ENCODE measurements at regions not wholly inside any gene's neighbourhood (a gene's known extent, or its start where the extent isn't known, plus 50 kb on each side); places are given as distances from the start of the nearest gene placed in this dataset.

DNA sequence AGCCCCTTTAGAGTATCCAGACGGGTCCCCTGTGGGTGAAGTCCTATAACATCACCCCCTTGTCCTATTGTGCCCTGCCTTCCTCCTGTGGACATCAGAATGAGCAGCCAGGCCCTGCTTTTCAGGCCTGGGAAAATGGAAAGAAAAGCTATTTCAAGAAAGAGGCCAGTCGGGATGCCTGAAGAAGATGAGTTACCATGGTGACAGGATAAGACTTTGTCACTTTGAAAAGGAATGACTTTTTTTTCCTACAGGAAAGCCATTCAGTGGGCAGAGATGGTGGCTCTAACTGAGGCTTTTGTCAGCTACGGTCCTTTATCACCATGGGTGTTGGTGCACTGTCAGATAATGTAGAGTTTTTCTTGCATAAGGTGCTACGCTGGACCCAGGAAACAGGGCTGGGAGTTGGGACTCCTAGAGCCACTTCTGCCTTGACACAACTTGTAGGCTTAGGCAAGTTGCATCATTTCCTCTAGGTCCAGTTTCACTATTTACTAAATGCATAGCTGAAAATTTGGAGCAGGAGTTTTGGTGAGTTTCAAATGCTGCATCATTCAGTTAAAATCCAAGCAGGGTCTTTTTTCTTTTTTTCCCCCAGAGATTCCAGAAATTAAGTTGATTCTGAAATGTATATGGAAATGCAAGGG, 179.0 kb upstream of the ADRA1D start:
- no peak for DNase-seq

DNA sequence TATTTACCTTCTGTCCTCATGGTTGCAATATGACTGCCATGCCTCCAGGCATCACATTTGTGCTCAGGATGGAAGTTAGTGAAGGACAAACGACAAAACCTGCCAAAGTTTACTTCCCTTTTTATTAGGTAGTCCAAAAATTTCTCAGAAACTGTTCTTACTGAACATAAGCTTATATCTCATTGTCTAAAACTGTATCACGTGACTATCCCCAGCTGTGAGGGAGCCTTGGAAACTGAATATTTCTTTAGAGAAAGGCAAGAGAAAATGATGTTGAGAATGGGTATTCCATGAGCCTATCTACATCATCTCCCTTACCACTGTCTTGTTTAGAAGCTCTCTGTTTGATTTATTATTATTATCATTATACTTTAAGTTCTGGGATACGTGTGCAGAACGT, 169.1 kb upstream of the ADRA1D start:
- DNase-seq, result no peak

DNA sequence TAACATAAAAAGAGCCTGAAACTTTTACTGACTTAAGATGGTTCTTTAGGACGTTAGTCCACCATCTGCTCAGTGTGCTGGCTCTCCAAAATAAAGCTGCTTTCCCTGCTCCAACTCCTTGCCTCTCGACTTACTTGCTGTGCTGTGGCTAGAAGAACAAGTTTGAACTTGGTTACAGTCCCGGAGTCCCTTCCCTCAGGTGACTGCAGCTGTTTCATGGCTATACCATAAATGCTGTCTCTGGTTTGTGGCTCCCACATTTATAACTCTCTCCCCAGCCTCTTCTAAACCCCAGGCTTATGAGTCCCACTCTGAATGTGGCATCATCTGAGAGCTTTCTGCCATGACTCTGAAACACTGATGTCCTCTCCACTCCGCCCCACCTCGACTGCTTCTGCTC, 166.2 kb upstream of the ADRA1D start:
- DNase-seq, result no peak

DNA sequence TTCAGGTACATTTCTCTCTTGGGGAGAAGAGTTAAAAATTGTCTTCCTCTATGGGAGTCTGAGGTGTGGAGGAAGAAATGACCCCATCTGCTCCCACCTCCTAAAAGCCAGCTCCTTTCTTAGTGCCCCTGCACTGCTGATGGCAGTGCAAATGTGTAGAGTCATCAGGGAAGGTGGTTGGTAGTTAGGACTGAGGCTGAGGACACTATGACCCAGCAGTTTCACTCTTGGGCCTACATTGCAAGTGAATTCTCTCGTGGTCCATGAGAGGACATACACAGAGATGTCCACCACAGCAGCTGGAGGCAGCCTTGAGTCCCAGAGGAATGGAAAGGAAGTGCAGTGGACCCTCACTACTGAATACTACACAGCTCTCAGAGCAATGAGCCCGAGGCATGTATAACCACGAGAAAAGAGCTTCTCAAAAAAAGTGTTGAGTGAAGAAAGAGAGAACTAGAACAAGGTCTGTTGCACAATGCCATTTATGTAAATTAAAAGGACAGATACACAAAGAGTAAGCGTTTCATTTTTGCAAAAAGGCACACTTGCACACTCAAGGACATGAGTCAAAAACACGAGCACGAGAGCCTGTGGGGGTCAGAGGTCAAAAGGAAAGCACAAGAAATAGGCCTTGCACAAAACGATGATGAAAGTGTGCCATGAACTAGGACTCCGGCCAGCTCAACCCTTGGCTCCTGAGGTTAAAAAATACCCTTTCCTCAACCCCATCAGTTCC, 164.4 kb upstream of the ADRA1D start:
- no peak for DNase-seq

DNA sequence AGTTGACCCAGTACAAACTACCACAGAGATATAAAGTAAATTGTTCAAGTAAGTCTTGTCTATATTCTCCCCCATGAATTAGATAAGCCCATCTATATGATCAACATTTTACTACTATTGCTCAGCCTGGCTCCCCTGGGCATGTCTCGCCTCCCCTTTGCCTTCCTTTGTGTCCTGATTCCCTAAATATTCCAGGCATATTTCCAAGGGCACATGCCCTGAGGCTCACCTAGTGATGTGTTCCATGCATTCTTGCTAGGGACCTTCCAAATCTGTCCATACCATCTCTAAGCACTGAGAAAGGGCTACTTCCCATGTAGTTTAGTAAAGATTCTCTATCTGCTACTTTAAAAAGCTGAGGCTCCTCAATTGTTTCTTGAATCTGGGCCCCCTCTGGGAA, 163.1 kb upstream of the ADRA1D start:
- no peak for DNase-seq

DNA sequence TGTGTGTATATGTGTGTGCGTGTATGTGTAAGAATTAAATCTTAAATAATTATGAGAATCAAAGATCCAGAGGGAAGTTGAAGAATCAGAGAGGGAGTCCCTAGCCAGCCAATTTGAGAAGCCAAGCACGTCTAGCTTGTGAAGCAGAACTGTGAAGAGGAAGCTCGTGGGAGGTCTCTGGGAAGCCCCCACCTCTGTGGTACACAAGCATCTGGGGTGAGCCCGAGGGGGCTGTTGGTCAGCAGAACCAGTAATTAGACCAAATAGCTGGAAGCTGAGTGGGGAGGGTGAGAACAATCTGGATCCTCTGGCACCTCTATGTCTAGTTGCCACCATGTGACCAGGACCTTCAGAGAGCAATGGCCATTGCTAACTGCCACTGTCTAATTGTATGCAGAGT, 162.7 kb upstream of the ADRA1D start:
- no peak for DNase-seq

DNA sequence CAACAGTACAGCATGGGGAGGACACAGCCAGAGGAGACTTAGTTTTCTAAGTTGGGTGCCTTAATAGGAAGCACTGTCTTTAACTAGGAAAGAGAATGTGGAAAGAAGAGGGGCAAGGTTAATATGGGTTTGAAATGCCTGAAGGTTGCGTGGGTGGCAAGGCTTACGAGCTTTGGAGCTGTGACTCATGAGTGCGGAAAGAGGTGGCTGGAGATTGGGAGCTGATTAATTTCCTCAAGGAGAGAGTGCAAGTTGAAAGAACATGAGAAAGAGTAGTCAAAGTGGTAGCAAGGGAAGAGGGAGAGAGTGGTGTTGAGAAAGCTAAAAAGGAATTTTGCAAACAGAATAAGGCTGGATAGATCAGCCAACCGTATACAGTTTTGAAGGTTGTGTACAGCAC, 157.5 kb upstream of the ADRA1D start:
- no peak for DNase-seq

DNA sequence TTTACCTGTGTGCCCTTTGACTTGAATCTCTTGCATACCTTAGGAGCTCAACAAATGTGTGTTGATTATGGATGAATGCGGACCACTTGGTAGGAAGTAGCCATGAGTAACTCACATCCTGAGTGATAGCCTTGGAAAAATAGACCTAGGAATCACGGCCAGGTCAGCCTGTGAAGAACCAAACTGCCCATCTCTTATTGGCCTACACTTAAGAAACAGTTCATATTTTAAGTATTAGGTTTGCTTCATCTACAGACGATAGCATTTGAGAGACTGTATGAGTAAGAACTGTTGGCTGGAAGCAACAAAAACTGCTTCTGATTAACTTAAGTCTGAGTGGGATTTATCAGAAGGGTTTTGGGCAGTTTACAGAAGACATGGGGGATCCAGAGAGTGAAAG, 152.5 kb upstream of the ADRA1D start:
- no peak for DNase-seq

DNA sequence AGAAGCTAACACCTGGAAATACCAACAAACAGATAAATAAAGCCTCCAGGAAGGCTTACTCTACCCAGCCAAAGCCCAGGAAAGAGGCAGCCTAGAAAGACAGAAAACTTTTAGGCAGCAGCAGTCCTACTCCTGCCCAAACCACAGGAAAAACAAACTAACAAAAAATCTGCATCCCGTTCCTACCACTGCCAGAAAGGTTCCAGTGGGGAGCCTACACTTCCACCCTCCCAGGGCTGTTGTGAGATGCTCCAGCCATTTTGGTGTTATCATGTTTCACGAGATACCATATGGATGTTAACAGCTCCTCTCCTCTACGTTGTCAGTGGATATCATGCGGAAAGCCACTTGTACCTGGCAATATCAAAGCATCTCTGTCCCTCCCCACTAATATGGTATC, 135.9 kb upstream of the ADRA1D start:
- DNase-seq, result no peak

DNA sequence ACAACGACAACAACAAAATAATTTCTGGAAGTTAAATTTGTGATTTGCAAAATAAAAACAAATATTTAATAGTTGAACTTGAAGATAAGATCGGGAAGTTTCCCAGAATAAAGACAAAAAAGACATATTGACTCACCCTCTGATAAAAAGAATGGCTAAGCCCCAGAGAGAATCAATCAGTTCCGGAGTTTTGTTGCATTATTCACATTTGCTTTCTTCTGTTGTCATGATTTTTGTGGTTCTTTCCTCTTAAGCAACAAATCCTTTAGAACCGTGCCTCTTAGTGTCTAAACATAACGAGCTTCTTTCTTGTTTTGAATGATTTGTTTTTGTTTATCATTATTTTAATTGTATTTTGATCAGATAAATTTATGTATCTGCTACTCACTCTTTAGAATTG, 134.9 kb upstream of the ADRA1D start:
- no peak for DNase-seq

DNA sequence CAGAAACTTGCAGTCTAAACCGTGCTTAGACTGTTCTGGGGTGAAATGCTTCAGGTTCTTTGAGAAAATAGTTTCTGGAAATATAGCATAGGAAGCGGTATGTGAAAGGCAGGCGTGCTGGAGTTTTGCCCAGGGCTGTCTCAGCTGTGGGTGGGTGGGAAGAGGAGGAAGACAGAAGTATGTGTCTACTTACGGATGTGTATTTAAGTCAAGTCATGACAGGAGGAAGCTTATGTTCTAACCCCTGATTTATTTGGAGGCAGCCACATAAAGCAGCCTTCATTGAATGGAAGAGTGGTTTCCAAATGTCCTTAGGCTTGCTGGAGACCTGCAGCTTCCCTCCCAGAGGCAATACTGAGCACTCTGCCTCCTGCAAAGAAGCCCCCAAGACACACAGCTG, 126.8 kb upstream of the ADRA1D start:
- DNase-seq, result no peak

DNA sequence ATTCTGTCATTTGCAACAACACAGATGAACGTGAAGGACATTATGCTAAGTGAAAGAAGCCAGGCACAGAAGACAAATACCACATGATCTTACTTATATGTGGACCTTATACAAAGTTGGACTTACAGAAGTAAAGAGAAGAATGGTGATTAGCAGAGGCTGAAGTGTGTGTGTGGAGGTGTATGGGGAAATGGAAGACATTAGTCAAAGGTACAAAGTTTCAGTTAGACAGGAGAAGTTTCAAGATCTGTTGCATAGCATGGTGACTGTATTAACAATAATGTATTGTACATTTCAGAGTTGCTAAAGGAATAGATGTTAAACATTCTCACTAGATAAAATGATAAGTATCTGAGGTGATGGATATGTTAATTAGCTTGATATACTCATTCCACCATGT, 124.4 kb upstream of the ADRA1D start:
- DNase-seq, result no peak

DNA sequence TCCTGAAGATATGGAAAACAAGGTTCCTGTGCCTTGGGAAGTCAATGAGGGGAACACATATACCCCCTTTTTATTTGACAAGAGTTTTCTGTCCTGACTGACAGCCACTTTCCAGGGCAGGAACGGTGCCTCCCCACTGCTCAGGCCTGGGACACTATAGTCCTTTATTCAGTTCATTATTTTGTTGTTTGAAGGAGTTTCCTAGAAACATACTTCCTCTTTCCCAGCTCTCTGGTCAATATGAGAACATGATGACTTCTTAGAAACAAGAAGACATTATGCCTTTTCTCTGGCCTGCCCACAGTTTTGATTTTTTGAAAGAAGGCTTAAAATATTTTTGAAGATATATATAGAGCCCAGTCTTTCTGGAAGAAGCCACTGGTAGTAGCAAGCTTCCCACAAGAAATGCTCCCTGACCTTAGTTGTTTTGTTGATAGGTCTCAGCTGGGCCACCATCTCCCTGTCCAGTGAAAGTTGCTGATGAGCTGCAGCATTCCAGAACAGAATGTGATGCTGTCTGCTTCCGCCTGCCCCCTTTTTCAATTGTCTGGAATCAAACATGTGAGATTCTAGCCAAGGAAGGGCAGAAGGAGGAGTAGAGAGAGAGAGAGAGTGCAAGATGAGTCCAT, 122.7 kb upstream of the ADRA1D start:
- DNase-seq, result no peak

DNA sequence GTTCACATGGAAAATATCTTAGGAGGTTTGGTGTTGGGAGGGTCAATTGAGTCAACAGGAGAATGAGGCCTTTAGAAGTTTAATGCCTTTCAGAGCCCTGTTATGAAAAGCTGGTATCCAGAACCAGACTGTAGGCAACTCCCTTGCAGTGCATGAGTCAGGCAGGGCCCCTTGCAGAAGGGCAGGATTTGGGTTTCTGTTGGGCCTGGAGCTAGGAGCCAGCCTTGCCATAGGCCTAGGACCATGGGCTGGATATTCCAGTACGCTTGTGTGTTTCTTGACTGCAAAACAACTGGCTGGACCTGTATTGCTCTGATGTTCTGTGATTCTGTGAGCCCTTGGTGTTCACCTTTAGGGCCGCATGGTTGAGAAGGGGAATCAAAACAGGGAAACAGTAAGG, 121.8 kb upstream of the ADRA1D start:
- DNase-seq, result no peak

DNA sequence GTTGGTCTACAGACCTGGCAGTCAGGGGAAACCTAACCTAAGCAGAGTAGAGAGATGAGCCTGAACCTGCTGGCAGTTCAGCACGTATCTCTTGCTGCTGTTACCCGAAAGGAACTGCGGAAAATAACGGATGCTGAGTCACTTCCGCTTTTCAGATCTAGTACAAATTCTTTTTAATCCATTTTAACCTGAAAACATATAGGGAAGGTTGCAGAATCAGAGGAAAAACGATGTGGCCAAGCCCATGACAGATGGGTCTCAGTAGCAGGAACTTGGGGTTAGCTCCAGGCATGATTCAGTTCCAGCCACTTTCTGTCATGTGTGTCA, 120.7 kb upstream of the ADRA1D start:
- DNase-seq, result no peak

DNA sequence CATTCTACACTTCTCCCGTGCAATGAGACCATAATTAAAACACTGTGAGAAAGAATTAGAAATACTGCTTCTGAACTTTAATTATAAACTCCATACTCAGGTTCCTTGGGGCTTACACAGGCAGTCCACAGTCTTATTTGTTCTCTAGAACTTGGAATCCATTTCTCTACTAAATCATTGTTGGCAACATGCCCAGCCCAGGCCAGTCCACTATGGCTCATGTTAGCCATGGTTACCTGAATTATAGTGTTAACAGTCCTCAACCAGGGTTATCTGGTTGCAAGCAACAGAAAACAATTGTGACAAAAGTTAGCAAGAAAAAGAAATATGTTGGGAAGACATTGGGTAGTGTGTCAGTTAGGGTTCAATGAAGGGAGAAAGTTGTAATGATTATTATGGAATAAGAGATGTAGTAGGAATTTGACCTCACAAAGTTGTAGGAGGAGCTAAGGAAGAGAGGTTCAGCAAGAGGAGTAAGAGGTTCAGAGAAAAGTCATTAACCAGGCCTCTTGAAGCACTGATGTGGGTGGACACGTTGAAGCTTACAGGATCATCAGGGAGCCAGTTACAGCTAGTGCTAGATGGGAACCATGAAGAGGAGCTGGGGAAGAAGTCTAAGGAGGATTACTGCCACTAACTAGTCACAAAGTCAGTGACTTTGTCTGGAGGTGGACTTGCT, 120.2 kb upstream of the ADRA1D start:
- no peak for DNase-seq

DNA sequence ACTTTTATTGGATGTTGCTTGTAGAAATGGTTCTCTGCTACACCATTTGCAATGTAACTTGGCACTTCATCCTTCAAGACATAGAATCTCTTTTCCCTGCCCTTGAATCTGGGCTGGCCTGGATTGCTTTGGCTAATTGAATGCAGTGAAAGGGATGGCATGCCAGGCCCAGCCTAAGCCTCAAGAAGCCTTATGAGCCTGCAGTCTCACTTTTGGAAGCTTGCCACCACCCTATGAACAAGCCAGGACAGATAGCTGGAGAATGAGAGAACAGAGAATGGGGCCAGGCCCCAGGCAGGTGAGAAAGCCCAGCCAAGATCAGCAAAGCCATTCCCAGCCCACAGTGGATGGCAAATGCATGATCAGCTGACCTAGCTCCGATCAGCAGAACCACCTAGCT, 117.0 kb upstream of the ADRA1D start:
- no peak for DNase-seq

DNA sequence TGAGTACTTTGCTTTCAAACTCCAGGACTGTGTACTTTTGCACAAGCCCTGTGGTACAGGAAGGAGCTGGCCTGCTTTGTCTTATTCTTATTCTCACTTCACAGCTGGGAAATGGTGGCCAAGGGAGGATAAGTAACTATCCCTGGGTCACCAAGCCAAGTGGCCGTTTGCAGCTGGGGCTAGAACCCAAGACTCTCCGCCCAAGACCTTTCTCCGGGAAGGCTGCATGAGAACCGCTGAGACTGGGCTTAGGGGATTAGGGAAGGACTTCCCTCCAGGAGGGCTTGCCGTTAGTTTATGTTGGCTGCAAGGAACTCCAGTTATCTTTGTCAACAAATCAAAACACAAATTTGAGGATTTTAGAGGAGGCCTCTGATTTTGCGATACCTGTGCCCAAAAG, 109.5 kb upstream of the ADRA1D start:
- DNase-seq, result no peak

DNA sequence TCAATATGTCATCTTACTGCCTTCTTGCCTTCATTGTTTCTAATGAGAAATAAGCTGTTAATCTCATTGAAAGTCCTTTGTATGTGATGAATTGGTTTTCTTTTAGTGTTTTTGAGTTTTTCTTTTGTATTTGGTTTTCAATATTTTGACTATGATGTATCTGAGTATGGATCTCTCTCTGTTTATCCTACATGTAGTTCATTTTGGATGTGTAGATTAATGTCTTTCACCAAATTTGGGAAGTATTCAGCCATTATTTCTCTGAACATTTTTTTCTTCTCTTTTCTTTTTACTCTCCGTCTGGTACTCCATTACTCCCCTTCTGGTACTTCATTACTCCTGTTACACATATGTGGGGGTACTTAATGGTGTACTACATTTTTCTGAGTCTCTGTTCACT, 103.3 kb upstream of the ADRA1D start:
- DNase-seq, result no peak

DNA sequence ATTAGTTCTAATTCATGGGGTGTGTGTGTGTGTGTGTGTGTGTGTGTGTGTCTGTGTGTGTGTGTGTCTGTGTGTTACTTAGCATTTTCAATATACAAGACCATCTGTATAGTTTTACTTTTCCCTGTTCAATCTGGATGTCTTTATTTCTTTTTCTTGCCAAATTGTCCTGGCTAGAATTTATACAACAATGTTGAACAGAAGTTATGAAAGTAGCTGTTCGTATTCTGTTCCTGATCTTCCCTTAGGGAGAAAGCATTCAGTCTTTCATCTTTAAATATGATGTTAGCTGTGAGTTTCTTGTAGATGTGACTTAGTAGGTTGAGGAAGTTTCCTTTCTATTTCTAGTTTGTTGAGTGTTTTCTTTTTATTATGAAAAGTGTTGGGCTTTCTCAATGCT, 101.0 kb upstream of the ADRA1D start:
- DNase-seq, result no peak

DNA sequence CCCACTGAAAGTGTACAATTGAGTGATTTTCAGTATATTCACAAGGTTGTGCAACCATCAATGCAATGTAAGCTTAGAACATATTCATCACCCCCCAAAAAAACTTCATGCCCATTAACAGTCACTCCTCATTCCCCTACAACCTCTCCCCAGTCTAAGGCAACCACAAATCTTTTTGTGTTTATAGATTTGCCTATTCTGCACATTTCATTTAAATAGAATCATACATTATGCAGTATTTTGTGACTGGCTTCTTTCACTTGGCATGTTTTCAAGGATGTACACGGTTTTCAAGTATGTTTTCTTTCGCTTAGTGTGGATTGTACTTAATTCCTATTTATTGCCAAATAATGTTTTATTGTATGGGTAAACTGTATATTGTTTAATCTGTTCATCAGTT, 95.6 kb upstream of the ADRA1D start:
- DNase-seq, result no peak

DNA sequence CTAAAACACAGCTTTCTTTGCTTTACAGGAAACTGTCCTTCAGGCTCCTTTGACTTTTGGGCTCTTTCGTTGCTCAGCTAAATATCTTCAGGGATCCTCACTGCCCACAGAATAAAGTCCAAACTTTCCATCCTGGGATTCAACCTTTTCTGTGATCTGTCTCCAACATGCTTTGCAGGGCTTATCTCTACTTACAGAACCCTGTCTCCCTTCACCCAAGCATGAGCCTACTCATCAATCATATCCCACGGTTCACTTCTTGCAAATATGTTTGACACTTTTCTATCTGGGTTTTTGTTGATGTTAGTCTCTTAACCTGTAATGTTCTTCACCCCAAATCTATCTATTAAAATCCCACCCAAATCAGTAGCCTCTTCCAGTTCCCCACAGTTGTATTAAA, 93.5 kb upstream of the ADRA1D start:
- no peak for DNase-seq

DNA sequence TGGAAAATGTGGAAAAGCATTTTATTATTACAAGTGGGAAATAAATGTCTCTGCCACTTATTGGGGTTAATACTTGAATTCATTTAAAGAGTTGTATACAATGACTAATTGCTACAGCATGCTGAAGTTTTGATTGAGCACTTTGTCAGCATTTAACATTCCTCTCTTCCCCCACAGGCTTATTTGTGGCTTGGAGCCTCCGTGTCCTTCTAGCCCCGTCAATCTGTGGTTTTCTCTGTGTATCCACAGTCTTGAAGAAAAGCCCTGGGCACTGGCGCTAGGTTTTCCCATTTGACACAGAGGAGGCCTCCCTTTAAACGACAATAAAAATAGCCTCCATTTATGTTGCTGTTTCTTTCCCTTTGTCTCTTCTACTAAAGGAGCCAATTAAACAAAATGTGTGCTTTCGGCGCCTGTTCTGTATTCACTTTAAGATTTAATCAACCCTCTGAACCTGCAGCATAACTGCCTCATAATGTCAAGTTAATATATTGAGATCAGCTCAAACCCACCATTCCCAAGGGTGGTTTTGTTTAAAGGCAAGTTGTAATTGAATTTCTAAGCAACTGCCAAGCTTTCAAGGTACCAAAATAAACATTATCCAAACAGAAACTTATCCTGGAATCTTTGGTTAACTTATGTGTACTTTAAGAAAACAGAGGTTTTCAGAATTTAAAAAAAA, 92.9 kb upstream of the ADRA1D start:
- DNase-seq, result no peak

DNA sequence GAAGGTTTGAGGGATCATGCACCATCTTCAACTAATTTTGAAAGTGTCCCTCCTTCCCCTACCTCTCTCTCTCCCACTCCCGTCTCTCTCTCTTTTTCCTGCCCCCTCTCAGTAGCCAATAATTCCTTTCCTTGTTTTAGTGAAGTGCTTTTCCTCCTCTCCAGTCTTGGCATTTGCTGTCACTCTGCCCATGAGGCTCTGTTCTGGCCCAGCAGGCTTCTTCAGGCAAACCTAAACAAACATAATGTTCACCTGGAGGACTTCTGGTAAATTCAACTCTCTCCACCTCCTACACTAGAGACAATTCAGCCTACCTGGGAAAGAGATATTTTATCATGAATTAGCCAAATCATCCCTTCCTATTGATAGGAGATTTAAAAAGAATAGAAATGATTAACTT, 86.6 kb upstream of the ADRA1D start:
- DNase-seq, result no peak

Measured in activated gamma-delta T cell (primary cell).